GM23338 (cell line): ENCODE measurements at regions not wholly inside any gene's neighbourhood (a gene's known extent, or its start where the extent isn't known, plus 50 kb on each side); places are given as distances from the start of the nearest gene placed in this dataset.

ENCODE experiments used
- ATAC-seq: fragments of 200-7000 bp; cut with Tn5 transposase; 3 replicates; pipeline ENCODE4 v1.9.1; 2020
- DNase-seq: peaks from one replicate; pipeline ENCODE4 v3.0.0-alpha.2; 2015; ENCODE audit warnings: low spot score
- H2AFZ ChIP-seq: fragments of 200-600 bp; sonication (generic); 2 replicates; pipeline ENCODE4 v1.8.0; 2016; ENCODE audit warnings: antibody characterized with exemption, mild to moderate bottlenecking, moderate library complexity
- H3F3A ChIP-seq: fragments of 200-600 bp; sonication (generic); replicated peaks from 2 replicates; pipeline ENCODE4 v1.8.0; 2017; ENCODE audit warnings: antibody characterized with exemption, mixed run types, low read depth
- H3K27ac ChIP-seq: fragments of 200-600 bp; sonication (generic); 2 replicates; pipeline ENCODE4 v1.6.1; 2016; ENCODE audit warnings: low read depth
- H3K27me3 ChIP-seq: fragments of 200-600 bp; sonication (generic); 2 replicates; pipeline ENCODE4 v1.8.0; 2016; ENCODE audit warnings: mild to moderate bottlenecking, mixed run types, moderate library complexity; ENCODE audit not compliant: insufficient read depth
- H3K36me3 ChIP-seq: fragments of 200-600 bp; sonication (generic); 2 replicates; pipeline ENCODE4 v1.8.0; 2016; ENCODE audit warnings: mild to moderate bottlenecking; ENCODE audit not compliant: insufficient read depth
- H3K4me1 ChIP-seq: fragments of 200-600 bp; sonication (generic); 2 replicates; pipeline ENCODE4 v1.8.0; 2016; ENCODE audit warnings: mild to moderate bottlenecking, moderate library complexity; ENCODE audit not compliant: insufficient read depth
- H3K4me2 ChIP-seq: fragments of 200-600 bp; sonication (generic); 2 replicates; pipeline ENCODE4 v1.7.1; 2017; ENCODE audit warnings: mixed run types
- H3K4me3 ChIP-seq: fragments of 200-600 bp; sonication (generic); 2 replicates; pipeline ENCODE4 v1.6.1; 2016; ENCODE audit warnings: mixed run types
- H3K79me2 ChIP-seq: fragments of 200-600 bp; sonication (generic); replicated peaks from 2 replicates; pipeline ENCODE4 v1.8.0; 2017; ENCODE audit warnings: mild to moderate bottlenecking; ENCODE audit not compliant: insufficient read depth
- H3K9me2 ChIP-seq: fragments of 200-600 bp; sonication (generic); 2 replicates; pipeline ENCODE4 v1.8.0; 2017; ENCODE audit not compliant: insufficient read depth
- H4K20me1 ChIP-seq: fragments of 200-600 bp; sonication (generic); replicated peaks from 2 replicates; pipeline ENCODE4 v1.8.0; 2017; ENCODE audit warnings: mild to moderate bottlenecking; ENCODE audit not compliant: insufficient read depth
- H3K27ac Mint-ChIP-seq: 2 replicates; pipeline ENCODE4 v1.8.0; 2020; ENCODE audit warnings: inconsistent platforms, mild to moderate bottlenecking, moderate library complexity, mixed read lengths
- H3K27me3 Mint-ChIP-seq: 3 replicates; pipeline ENCODE4 v1.8.0; 2022; ENCODE audit warnings: low read depth, mild to moderate bottlenecking, moderate library complexity, mixed read lengths, inconsistent platforms; ENCODE audit not compliant: insufficient read depth, poor library complexity
- H3K36me3 Mint-ChIP-seq: 3 replicates; pipeline ENCODE4 v1.8.0; 2021; ENCODE audit warnings: low read depth, mild to moderate bottlenecking, inconsistent platforms, moderate library complexity, mixed read lengths
- H3K4me1 Mint-ChIP-seq: 3 replicates; pipeline ENCODE4 v1.8.0; 2020; ENCODE audit warnings: mild to moderate bottlenecking, inconsistent platforms, mixed read lengths
- H3K4me3 Mint-ChIP-seq: 3 replicates; pipeline ENCODE4 v1.8.0; 2021; ENCODE audit warnings: moderate library complexity, mild to moderate bottlenecking, inconsistent platforms, mixed read lengths
- H3K9me3 Mint-ChIP-seq: 3 replicates; pipeline ENCODE4 v1.8.0; 2020; ENCODE audit warnings: moderate library complexity, mild to moderate bottlenecking, inconsistent platforms, mixed read lengths
- CREB1 ChIP-seq: fragments of 250-450 bp; sonication (Bioruptor Pico); IDR thresholded peaks from 2 replicates; pipeline ENCODE4 v1.5.0; 2020; ENCODE audit warnings: low read depth, mild to moderate bottlenecking, moderate library complexity
- CTCF ChIP-seq, 2 experiments: fragments of 200-600 bp in 1 of 2; sonication (generic) in 1 of 2; conservative IDR thresholded peaks; 2 replicates each; pipeline versions ENCODE4 v1.5.1 to v1.6.1; 2016 to 2017; ENCODE audit warnings: antibody characterized with exemption in 2 of 2, low read depth in 2 of 2, mild to moderate bottlenecking in 2 of 2, moderate library complexity in 1 of 2
- ETS1 ChIP-seq: IDR thresholded peaks from 2 replicates; pipeline ENCODE4 v1.6.1; 2016; ENCODE audit warnings: antibody characterized with exemption
- EZH2 ChIP-seq: fragments of 200-600 bp; sonication (generic); IDR thresholded peaks from one replicate; pipeline ENCODE4 v1.8.0; 2017; ENCODE audit warnings: antibody characterized with exemption, mild to moderate bottlenecking, low read depth; ENCODE audit not compliant: unreplicated experiment
- EZH2phosphoT487 ChIP-seq: fragments of 200-600 bp; sonication (generic); IDR thresholded peaks from one replicate; pipeline ENCODE4 v1.8.1; 2018; ENCODE audit warnings: antibody characterized with exemption; ENCODE audit not compliant: unreplicated experiment
- JUNB ChIP-seq: IDR thresholded peaks from one replicate; pipeline ENCODE4 v1.6.1; 2016; ENCODE audit warnings: antibody characterized with exemption; ENCODE audit not compliant: unreplicated experiment
- NANOG ChIP-seq: IDR thresholded peaks from 2 replicates; pipeline ENCODE4 v1.6.1; 2016; ENCODE audit warnings: antibody characterized with exemption, borderline replicate concordance
- POLR2AphosphoS5 ChIP-seq: IDR thresholded peaks from 2 replicates; pipeline ENCODE4 v1.6.1; 2016; ENCODE audit warnings: antibody characterized with exemption, low read depth
- REST ChIP-seq: IDR thresholded peaks from one replicate; pipeline ENCODE4 v1.6.1; 2018; ENCODE audit warnings: antibody characterized with exemption; ENCODE audit not compliant: unreplicated experiment
- STAT1 ChIP-seq: IDR thresholded peaks from one replicate; pipeline ENCODE4 v1.6.1; 2016; ENCODE audit warnings: antibody characterized with exemption; ENCODE audit not compliant: unreplicated experiment
- ZNF114 ChIP-seq: fragments of 250-450 bp; sonication (Bioruptor Pico); IDR thresholded peaks from 2 replicates; pipeline ENCODE4 v1.5.0; 2020; ENCODE audit warnings: mild to moderate bottlenecking, moderate library complexity
- ZNF331 ChIP-seq: fragments of 250-450 bp; sonication (Bioruptor Pico); IDR thresholded peaks from 2 replicates; pipeline ENCODE4 v1.5.0; 2020; ENCODE audit warnings: low read depth, mild to moderate bottlenecking, moderate library complexity
- ZNF462 ChIP-seq: fragments of 250-450 bp; sonication (Bioruptor Pico); IDR thresholded peaks from 2 replicates; pipeline ENCODE4 v1.5.0; 2020; ENCODE audit warnings: mild to moderate bottlenecking, moderate library complexity

- Mint-ChIP-seq H3K4me1 (peaks cover 2% of the 10 kb centered on the region; the same call in 1 of the 3 replicates), H3K9me3 (no peaks in the 10 kb centered on the region), H3K36me3 (no peaks in the 10 kb centered on the region), H3K27ac (no peak overlapping the region), H3K4me3 (no peak overlapping the region), H3K27me3 (no peaks in the 10 kb centered on the region)
- H3K9me2 ChIP-seq = no peaks in the 10 kb centered on the region; the same call in 1 of the 2 replicates
- no peak overlapping the region for H3K4me2 ChIP-seq
- DNase-seq = no peak
- no peaks in the 10 kb centered on the region for H4K20me1 ChIP-seq
- no peak for ATAC-seq
- H3K79me2 ChIP-seq = no peaks in the 10 kb centered on the region
- H3K4me3 ChIP-seq = no peak overlapping the region
- H2AFZ ChIP-seq = peak overlapping the region; percentile 29; the same call in 1 of the 2 replicates
- H3K27me3 ChIP-seq = no peaks in the 10 kb centered on the region
- no peaks in the 10 kb centered on the region for H3F3A ChIP-seq
- TF ChIP-seq ZNF462 (no peak), ZNF331 (CRISPR knock-in tag) (no peak), CTCF (conservative IDR thresholded peaks at IDR 0.05; ENCODE audit: low read depth in 2 of 2) (no peak), EZH2phosphoT487 (no peak), REST (no peak), STAT1 (no peak), ZNF114 (CRISPR knock-in tag) (no peak), JUNB (no peak), ETS1 (no peak), EZH2 (no peak), POLR2AphosphoS5 (no peak), NANOG (no peak), CREB1 (CRISPR knock-in tag) (no peak)
- no peak overlapping the region for H3K27ac ChIP-seq
- no peaks in the 10 kb centered on the region for H3K36me3 ChIP-seq
- H3K4me1 ChIP-seq = no peaks in the 10 kb centered on the region
Measured at GRCh38 chr7:81604808-81605174, 165.1 kb downstream of the HGF start.
